ENCODE measurements at regions not wholly inside any gene's neighbourhood (a gene's known extent, or its start where the extent isn't known, plus 50 kb on each side); places are given as distances from the start of the nearest gene placed in this dataset.

GRCh38 chr1:60978421-60979357 lies 103.7 kb upstream of the NFIA start:
- Histone ChIP-seq H3K27ac (ENCODE audit: low read depth, low read length) (no peak overlapping the region), H3K4me3 (ENCODE audit: low read depth, low read length) (no peak overlapping the region), H3K9me3 (ENCODE audit: control insufficient read depth, insufficient read depth, low read length) (no peaks in the 10 kb centered on the region), H3K27me3 (ENCODE audit: control insufficient read depth, insufficient read depth, low read length) (no peaks in the 10 kb centered on the region)
- DNase-seq (ENCODE audit: low read depth, low spot score): no peak
- TF ChIP-seq CTCF (IDR thresholded peaks at IDR 0.05; ENCODE audit: low read depth, low read length): peak; percentile 79
- CTCF ChIA-PET: interaction anchor here (0.5 to 6.2 kb wide), 32 partner anchors 9 to 878 kb away, joined by 3 to 68 read pairs (median 4); no protein-coding TSS in a partner anchor
- POLR2A ChIA-PET: no interaction called here

GRCh38 chr1:60977661-60978060 lies 104.7 kb upstream of the NFIA start:
- Histone ChIP-seq H3K27me3 (ENCODE audit: control insufficient read depth, insufficient read depth, low read length) (no peaks in the 10 kb centered on the region), H3K9me3 (ENCODE audit: control insufficient read depth, insufficient read depth, low read length) (no peaks in the 10 kb centered on the region), H3K27ac (ENCODE audit: low read depth, low read length) (no peak overlapping the region), H3K4me3 (ENCODE audit: low read depth, low read length) (no peak overlapping the region)
- no peak for DNase-seq (ENCODE audit: low read depth, low spot score)
- ChIA-PET CTCF (interaction anchor here (0.6 to 6.2 kb wide), 10 partner anchors 8 to 875 kb away, joined by 3 to 68 read pairs (median 18); no protein-coding TSS in a partner anchor), POLR2A (no interaction called here)
- no peak for TF ChIP-seq CTCF (IDR thresholded peaks at IDR 0.05; ENCODE audit: low read depth, low read length)

GRCh38 chr1:60974524-60975372 lies 107.6 kb upstream of the NFIA start:
- no peak for DNase-seq (ENCODE audit: low read depth, low spot score)
- H3K27ac ChIP-seq (ENCODE audit: low read depth, low read length): no peak overlapping the region
- H3K27me3 ChIP-seq (ENCODE audit: control insufficient read depth, insufficient read depth, low read length): no peaks in the 10 kb centered on the region
- no peak overlapping the region for H3K4me3 ChIP-seq (ENCODE audit: low read depth, low read length)
- H3K9me3 ChIP-seq (ENCODE audit: control insufficient read depth, insufficient read depth, low read length): no peaks in the 10 kb centered on the region
- TF ChIP-seq CTCF (IDR thresholded peaks at IDR 0.05; ENCODE audit: low read depth, low read length): no peak
- ChIA-PET CTCF (interaction anchor here (0.6 to 1.1 kb wide), 2 partner anchors 21 to 614 kb away, joined by 4 read pairs; no protein-coding TSS in a partner anchor), POLR2A (no interaction called here)

GRCh38 chr1:60973668-60974067 lies 108.7 kb upstream of the NFIA start:
- ChIA-PET CTCF (interaction anchor here (0.6 kb wide), 1 partner anchor 878 kb away, joined by 3 read pairs; no protein-coding TSS in a partner anchor), POLR2A (no interaction called here)
- no peak overlapping the region for H3K4me3 ChIP-seq (ENCODE audit: low read depth, low read length)
- H3K27me3 ChIP-seq (ENCODE audit: control insufficient read depth, insufficient read depth, low read length): no peaks in the 10 kb centered on the region
- no peak for DNase-seq (ENCODE audit: low read depth, low spot score)
- no peaks in the 10 kb centered on the region for H3K9me3 ChIP-seq (ENCODE audit: control insufficient read depth, insufficient read depth, low read length)
- H3K27ac ChIP-seq (ENCODE audit: low read depth, low read length): no peak overlapping the region
- TF ChIP-seq CTCF (IDR thresholded peaks at IDR 0.05; ENCODE audit: low read depth, low read length): no peak
